GM21786 (cell line): ENCODE measurements at regions not wholly inside any gene's neighbourhood (a gene's known extent, or its start where the extent isn't known, plus 50 kb on each side); places are given as distances from the start of the nearest gene placed in this dataset.

Experiments used
- ATAC-seq: cut with Tn5 transposase; IDR thresholded peaks from one replicate; pipeline ENCODE4 v1.9.1; 2021; ENCODE audit not compliant: unreplicated experiment

- ATAC-seq, result no peak
Observed at GRCh38 chr18:54100920-54101470, 123.5 kb downstream of the MBD2 start.

GRCh38 chr18:54100466-54100865 is 124.0 kb downstream of the MBD2 start:
- no peak for ATAC-seq

DNA sequence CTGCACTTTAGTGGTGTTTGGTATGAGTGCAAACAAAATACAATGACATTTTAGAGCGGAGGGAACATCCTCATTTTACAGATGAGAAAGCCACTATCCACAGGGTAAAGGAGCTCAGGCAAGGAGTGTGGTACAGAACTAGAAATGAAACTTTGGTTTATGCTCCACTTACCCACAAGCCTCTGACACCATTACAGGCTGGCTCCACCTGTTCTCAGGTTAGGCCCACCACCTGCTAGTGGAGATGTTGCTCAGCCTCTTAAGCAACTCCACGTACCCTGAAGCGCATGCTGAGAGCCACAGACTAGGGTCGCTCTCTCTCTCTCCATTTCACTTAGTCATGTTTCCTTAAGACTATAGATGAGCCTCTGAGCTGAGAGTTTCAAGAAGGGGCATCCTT is 130.0 kb downstream of the MBD2 start:
- no peak for ATAC-seq

- no peak for ATAC-seq
Observed at GRCh38 chr18:54090856-54091255, 133.6 kb downstream of the MBD2 start.

DNA sequence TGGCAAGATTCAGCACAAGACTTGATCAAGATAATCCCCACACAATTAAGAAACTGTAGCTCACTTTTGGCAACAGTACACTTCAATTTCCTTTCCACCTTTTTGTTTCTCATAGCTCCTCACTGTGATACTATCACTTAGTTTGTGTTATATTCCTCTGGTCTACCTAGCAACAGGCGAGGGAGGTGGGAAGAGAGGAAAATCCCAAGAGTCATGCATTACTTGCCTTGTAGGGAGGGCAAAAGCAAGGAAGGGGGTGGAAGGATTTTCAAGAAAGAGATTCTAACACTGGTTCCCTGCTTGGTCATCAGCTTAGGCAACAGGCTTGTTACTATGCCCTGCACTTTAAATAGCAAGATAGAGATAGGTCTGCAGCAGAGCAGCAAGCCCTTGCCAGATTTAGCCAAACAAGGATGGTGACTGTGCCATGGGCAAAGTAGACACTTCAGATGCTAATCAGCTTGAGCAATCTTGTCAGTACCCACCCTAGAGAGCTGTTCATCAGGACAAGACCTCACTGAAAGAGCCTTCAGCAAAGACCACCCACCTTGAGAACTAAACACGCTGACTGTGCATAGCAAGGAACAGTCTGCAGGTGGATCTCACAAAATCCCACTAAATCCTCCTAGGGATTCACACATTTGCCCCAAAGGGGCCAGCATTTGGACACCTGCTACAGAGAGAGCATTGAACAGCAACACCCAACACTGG is 134.6 kb downstream of the MBD2 start:
- ATAC-seq, result no peak

GRCh38 chr18:54086863-54087262 is 137.6 kb downstream of the MBD2 start:
- no peak for ATAC-seq

DNA sequence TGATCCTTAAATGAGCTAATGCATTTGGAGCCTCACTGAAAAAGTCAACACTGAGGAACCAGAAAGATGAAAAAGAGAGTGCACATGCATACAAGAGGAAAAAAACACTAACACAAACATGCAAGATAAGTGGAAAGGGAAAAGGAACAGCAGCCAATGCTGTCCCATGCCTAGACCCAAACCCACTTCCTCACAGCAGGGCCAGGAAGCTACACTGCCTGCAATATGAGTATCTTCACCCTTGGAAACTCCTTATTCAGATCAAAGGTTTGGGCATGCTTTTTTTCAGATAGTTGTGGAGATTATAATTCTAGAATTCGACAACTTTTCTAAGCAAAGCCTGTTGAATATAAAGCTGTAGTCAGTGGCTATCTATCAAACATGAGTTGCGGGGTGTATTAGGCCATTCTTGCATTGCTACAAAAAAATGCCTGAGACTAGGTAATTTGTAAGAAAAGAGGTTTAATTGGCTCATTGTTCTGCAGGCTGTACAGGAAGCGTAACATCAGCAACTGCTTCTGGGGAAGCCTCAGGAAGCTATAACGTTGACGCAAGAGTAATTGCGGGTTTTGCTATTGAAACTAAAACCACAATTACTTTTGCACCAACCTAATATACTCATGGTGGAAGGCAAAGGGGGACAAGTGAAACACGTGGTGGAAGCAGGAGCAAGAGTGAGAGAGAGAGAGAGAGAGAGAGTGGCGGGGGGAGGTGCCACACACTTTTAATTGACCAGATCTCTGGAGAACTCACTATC is 138.2 kb downstream of the MBD2 start:
- peak; percentile 84 for ATAC-seq

DNA sequence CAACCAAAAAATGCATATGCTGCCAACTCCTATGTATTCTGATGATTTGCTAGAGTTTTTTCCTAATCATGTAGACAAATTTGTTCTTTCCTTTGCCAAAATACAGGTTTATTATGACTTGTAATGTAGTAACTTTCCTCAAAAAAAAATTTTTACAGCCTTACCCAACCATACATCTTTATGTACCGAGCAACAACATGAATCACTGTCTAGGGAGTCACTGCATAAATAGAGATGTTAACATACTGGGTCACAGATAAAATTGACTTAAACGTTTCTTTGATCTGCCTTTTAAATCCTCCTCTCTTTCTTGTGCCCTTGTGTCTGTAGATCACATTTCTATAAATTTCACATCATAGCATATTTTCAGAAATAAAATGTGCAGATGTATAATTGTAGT is 143.6 kb downstream of the MBD2 start:
- ATAC-seq, result no peak

- ATAC-seq, result no peak
Observed at GRCh38 chr18:54076166-54076565, 148.3 kb downstream of the MBD2 start.

DNA sequence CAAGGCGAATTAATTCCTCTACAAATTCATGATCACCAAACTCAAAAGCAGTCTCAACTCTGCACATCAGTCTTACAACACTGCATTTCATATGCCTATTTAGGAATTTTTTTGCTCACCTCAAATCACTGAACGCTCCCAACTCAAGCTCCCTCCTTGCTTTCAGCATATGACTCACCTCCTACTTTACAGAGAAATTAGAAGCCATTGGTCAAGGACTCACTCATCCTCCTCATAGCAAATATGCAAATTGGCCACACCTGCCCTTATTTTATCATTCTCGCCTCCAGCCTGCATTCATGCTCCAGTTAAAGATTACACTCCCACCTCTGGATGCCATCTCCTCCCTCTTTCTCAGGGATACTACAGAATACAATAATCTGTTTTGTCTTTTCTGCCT is 148.8 kb downstream of the MBD2 start:
- no peak for ATAC-seq

- no peak for ATAC-seq
Observed at GRCh38 chr18:54069729-54070128, 154.7 kb downstream of the MBD2 start.

DNA sequence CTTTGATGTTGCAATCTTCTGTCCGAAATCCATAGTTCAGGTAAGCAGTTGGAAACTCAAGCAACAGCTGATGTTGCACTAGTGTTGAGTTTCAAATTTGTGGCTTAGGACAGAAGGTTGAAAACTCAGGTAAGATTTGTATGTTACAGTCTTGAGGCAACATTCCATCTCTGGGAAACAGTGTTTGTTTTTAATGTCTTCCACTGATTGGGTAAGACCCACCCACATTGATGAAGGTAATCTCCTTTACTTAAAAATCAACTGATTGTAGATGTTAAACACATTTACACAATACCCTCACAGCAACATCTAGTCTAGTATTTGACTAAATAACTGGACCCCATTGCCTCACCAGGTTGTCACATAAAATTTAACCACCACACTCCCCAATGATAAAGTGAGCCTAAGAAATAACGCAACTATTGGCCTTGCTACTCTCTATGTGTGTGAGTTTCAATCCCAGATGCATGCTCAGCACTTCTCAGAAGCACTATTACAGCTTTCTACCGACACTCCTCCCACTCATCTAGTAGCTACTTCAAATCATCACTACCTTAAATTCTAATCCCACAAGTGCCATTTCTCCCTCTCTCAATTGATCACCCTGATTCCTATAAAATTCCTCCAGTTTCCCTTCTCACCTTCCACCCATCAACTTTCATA is 164.0 kb downstream of the MBD2 start:
- ATAC-seq, result no peak

DNA sequence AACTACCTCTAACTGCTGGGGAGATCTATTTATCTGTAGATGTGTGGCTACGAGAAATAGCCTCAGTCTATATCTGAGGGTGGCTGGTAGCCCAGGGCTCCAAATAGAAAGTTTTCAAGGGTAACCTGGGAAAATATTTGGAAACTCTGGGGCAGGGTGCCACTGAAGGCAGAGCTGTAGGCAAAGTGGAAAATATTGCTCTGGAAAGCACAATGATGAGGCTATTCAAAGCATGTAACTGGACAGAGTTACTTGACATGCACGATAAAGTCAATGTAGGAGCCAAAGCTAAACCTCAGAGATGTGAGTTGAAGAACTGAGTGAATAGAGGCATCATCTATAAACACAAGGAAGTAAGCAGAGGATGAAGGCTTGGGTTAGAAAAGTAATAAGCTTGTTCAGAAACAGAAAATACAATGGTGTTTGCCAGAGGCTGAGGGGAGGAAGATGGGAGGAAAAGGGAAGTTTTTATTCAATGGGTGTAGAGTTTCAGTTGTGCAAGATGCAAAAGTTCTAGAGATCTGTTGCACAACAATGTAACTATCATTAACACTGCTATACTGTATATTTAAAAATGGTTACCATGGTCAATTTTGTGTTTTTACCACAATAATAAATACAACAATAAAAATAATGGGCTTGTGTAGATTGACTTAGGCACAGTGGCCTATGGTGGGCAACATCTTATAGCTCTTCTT is 171.6 kb downstream of the MBD2 start:
- ATAC-seq, result no peak

- ATAC-seq, result no peak
Observed at GRCh38 chr18:54052259-54052658, 172.2 kb downstream of the MBD2 start.

DNA sequence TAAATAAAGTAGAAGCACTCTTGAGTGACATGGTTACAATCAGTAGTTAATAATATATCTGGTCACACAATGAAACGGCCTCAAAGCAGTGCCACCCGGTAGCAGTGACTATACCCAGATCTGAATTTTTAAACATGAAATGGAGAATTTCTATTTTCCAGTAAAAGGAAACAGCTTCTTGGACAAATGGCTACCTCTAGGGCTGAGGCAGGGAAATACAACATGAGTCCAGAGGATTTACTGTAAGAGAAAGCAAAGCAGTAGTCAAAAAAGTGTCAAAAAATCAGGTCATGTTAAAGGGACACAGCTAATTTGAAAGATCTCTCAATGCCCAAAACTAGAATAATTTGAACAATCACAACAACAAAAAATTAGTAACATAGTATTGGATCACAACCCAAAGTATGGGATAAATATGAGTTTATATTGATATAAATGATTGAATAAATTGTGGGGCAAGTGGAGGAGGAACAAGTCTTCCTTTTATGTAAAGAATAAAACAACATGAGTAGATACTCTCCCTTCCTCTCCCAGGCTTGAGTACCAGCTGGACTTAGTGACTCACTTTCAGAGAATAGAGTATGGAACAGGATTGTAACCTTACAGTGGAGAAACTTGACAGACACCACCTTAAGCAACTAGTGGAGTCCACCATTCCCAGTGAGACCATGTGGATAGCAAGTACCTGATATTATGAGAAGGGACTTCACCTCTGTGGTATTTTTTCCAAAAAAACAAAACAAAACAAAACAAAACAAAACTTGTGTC is 180.8 kb downstream of the MBD2 start:
- ATAC-seq, result no peak

DNA sequence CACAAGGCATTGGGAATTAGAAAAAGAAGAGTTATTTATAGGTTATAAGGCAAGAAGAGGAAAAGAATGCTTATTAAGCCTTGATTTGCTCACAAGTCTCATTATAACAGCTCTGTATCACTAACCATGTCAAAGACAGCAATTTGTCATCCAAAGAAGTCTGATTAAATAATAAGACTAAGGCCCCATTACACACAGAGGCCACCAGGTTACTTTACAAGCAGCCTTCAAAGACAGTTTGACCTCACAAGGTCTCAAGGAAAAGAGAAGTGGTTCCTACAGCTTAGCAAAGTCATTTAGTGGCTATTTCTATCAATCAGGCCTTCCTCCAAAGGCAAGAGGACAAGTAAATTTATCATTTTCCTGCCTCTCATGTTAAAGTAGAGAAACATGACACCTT is 188.5 kb downstream of the MBD2 start:
- no peak for ATAC-seq

GRCh38 chr18:54033052-54033451 is 191.4 kb downstream of the MBD2 start:
- ATAC-seq, result no peak

DNA sequence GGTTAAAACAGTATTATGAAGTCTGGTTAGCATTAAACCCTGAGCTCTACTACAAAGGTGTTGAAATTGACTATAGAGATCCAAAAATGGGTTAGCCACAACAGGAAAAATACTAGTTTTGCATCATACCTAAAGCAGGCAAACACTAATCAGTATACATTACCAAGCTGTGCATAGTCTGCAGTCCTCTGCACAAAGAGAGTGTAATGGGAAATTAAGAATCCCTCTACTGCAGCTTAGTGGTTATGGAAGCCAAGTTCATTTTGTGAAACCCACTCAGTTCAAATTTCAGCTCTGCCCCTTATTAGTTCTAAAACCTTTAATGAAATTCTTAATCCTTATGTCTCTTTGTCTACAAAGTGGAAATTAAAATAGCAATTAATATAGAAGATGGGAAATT is 192.1 kb downstream of the MBD2 start:
- no peak for ATAC-seq

DNA sequence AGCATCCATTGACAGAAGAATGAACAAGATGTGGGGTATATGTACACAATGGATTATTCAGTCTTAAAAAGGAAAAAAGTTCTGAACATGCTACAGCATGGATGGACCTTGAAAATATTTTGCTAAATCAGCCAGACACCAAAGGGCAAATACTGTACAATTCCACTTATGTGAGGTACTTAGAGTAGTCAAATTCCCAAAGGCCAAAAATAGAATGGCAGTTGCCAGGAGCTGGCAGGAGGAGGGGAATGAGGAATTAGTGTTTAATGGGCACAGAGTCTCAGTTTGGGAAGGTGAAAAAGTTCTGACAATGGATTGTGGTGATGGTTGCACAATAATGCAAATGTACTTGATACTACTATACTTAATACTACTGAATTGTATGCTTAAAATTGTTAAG is 193.2 kb downstream of the MBD2 start:
- ATAC-seq, result no peak

- no peak for ATAC-seq
Observed at GRCh38 chr18:54030434-54030833, 194.0 kb downstream of the MBD2 start.

DNA sequence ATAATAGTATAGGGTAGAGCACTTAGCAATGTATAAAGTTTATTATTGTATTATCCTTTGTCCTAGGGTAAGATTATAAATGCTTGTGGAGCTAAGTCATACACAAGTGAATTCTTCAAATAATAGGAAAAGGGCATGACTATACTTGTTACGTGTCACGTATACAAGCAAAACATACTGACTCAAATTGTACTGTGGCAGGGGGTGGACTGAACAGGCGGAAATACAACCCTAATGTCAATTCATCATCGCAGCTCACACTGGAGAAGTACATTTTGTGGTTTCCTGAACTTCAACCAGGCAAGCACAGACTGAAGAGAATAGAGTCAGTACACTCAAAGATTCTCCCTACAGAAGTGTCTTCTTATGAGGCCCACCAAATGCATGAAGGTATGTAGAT is 201.0 kb downstream of the MBD2 start:
- no peak for ATAC-seq
